H9 (cell line): ENCODE measurements at regions not wholly inside any gene's neighbourhood (a gene's known extent, or its start where the extent isn't known, plus 50 kb on each side); places are given as distances from the start of the nearest gene placed in this dataset.

Experiments
- DNase-seq: peaks from one replicate; pipeline ENCODE4 v3.0.0-alpha.2; 2017
- H2AFZ ChIP-seq: one replicate; pipeline ENCODE4 v1.6.1; 2013; ENCODE audit warnings: mild to moderate bottlenecking, low read length, control low read depth, moderate library complexity
- H2AK5ac ChIP-seq: 2 replicates; pipeline ENCODE4 v1.6.1; 2013; ENCODE audit warnings: low read length, control low read depth, mixed read lengths; ENCODE audit not compliant: insufficient read length
- H2BK120ac ChIP-seq: one replicate; pipeline ENCODE4 v1.6.1; 2013; ENCODE audit warnings: low read depth, mild to moderate bottlenecking, low read length, control low read depth, inconsistent platforms; ENCODE audit not compliant: poor library complexity, severe bottlenecking
- H2BK12ac ChIP-seq: 2 replicates; pipeline ENCODE4 v1.6.1; 2013; ENCODE audit warnings: low read length, control low read depth, mixed read lengths, low read depth; ENCODE audit not compliant: insufficient read length
- H2BK15ac ChIP-seq: 2 replicates; pipeline ENCODE4 v1.6.1; 2013; ENCODE audit warnings: low read depth, low read length, control low read depth
- H2BK20ac ChIP-seq: one replicate; pipeline ENCODE4 v1.6.1; 2013; ENCODE audit warnings: low read depth, mild to moderate bottlenecking, low read length, control low read depth, inconsistent platforms; ENCODE audit not compliant: poor library complexity, severe bottlenecking
- H2BK5ac ChIP-seq: 2 replicates; pipeline ENCODE4 v1.6.1; 2013; ENCODE audit warnings: low read length, control low read depth, mixed read lengths; ENCODE audit not compliant: insufficient read length
- H3K14ac ChIP-seq: 2 replicates; pipeline ENCODE4 v1.6.1; 2013; ENCODE audit warnings: low read length, control low read depth; ENCODE audit not compliant: insufficient read depth
- H3K18ac ChIP-seq: 2 replicates; pipeline ENCODE4 v1.6.1; 2013; ENCODE audit warnings: low read depth, mild to moderate bottlenecking, mixed read lengths, low read length, control low read depth; ENCODE audit not compliant: insufficient read length
- H3K23ac ChIP-seq: 2 replicates; pipeline ENCODE4 v1.6.1; 2013; ENCODE audit warnings: low read length, control low read depth, mixed read lengths, low read depth; ENCODE audit not compliant: insufficient read length
- H3K23me2 ChIP-seq: 2 replicates; pipeline ENCODE4 v1.6.1; 2013; ENCODE audit warnings: low read depth, mild to moderate bottlenecking, mixed read lengths, low read length, control low read depth; ENCODE audit not compliant: insufficient read length, poor library complexity, severe bottlenecking
- H3K27ac ChIP-seq: 2 replicates; pipeline ENCODE4 v1.5.1; 2013; ENCODE audit warnings: low read length, control low read depth, mixed read lengths, low read depth; ENCODE audit not compliant: insufficient read length
- H3K27me3 ChIP-seq: 2 replicates; pipeline ENCODE4 v1.6.1; 2013; ENCODE audit warnings: low read length, control low read depth, inconsistent platforms; ENCODE audit not compliant: insufficient read depth
- H3K4ac ChIP-seq: 2 replicates; pipeline ENCODE4 v1.6.1; 2013; ENCODE audit warnings: low read depth, mild to moderate bottlenecking, control low read depth, inconsistent platforms, low read length, moderate library complexity
- H3K4me1 ChIP-seq: 2 replicates; pipeline ENCODE4 v1.6.1; 2013; ENCODE audit warnings: low read length, control low read depth, inconsistent platforms; ENCODE audit not compliant: insufficient read depth
- H3K4me2 ChIP-seq: 2 replicates; pipeline ENCODE4 v1.6.1; 2013; ENCODE audit warnings: low read length, control low read depth, mixed read lengths; ENCODE audit not compliant: insufficient read length, insufficient read depth
- H3K56ac ChIP-seq: 2 replicates; pipeline ENCODE4 v1.6.1; 2013; ENCODE audit warnings: low read depth, mild to moderate bottlenecking, mixed read lengths, low read length, control low read depth; ENCODE audit not compliant: insufficient read length
- H3K79me1 ChIP-seq: 2 replicates; pipeline ENCODE4 v1.6.1; 2013; ENCODE audit warnings: low read depth, mild to moderate bottlenecking, moderate library complexity, low read length, control low read depth, inconsistent platforms; ENCODE audit not compliant: insufficient read depth, poor library complexity, severe bottlenecking
- H3K79me2 ChIP-seq: 2 replicates; pipeline ENCODE4 v1.6.1; 2013; ENCODE audit warnings: low read length, control low read depth, inconsistent platforms; ENCODE audit not compliant: insufficient read depth
- H3K9ac ChIP-seq: 2 replicates; pipeline ENCODE4 v1.6.1; 2013; ENCODE audit warnings: low read length, control low read depth, mixed read lengths; ENCODE audit not compliant: insufficient read length; ENCODE audit errors: extremely low read depth
- H3K9me3 ChIP-seq: one replicate; pipeline ENCODE4 v1.6.1; 2013; ENCODE audit warnings: low read depth, low read length, inconsistent platforms; ENCODE audit not compliant: control insufficient read depth
- H3T11ph ChIP-seq: one replicate; pipeline ENCODE4 v1.6.1; 2013; ENCODE audit warnings: mild to moderate bottlenecking, low read length, control low read depth, inconsistent platforms
- H4K20me1 ChIP-seq: one replicate; pipeline ENCODE4 v1.6.1; 2013; ENCODE audit not compliant: control insufficient read depth, insufficient read length, insufficient read depth
- H4K5ac ChIP-seq: 2 replicates; pipeline ENCODE4 v1.6.1; 2013; ENCODE audit warnings: low read depth, mild to moderate bottlenecking, mixed read lengths, low read length, control low read depth; ENCODE audit not compliant: insufficient read length
- H4K8ac ChIP-seq: replicated peaks from 2 replicates; pipeline ENCODE4 v1.6.1; 2013; ENCODE audit warnings: low read length, control low read depth, mixed read lengths, low read depth; ENCODE audit not compliant: insufficient read length
- H4K91ac ChIP-seq: 2 replicates; pipeline ENCODE4 v1.6.1; 2013; ENCODE audit warnings: low read depth, mild to moderate bottlenecking, moderate library complexity, mixed read lengths, low read length, control low read depth; ENCODE audit not compliant: insufficient read length
- H3K27ac Mint-ChIP-seq, 3 experiments: 2 replicates in 2 of 3; 3 replicates in 1 of 3; pipeline ENCODE4 v1.8.0; 2020 to 2021; ENCODE audit warnings: mixed read lengths in 3 of 3, mild to moderate bottlenecking in 1 of 3, moderate library complexity in 1 of 3
- H3K27me3 Mint-ChIP-seq: 2 replicates; pipeline ENCODE4 v1.8.0; 2021; ENCODE audit warnings: low read depth, mild to moderate bottlenecking, moderate library complexity, mixed read lengths
- H3K36me3 Mint-ChIP-seq, 3 experiments: 2 replicates in 2 of 3; 3 replicates in 1 of 3; pipeline ENCODE4 v1.8.0; 2020 to 2021; ENCODE audit warnings: low read depth in 3 of 3, mixed read lengths in 3 of 3; ENCODE audit not compliant: insufficient read depth in 1 of 3
- H3K4me1 Mint-ChIP-seq, 2 experiments: 2 replicates each; pipeline ENCODE4 v1.8.0; 2020; ENCODE audit warnings: mixed read lengths in 2 of 2
- H3K4me3 Mint-ChIP-seq, 2 experiments: 2 replicates in 1 of 2; 3 replicates in 1 of 2; pipeline ENCODE4 v1.8.0; 2020 to 2021; ENCODE audit warnings: mild to moderate bottlenecking in 2 of 2, mixed read lengths in 2 of 2, moderate library complexity in 1 of 2
- H3K9me3 Mint-ChIP-seq, 2 experiments: 2 replicates in 1 of 2; 3 replicates in 1 of 2; pipeline ENCODE4 v1.8.0; 2020; ENCODE audit warnings: mild to moderate bottlenecking in 2 of 2, mixed read lengths in 2 of 2, moderate library complexity in 1 of 2
- CTCF ChIP-seq: fragments of 200-600 bp; sonication (generic); conservative IDR thresholded peaks from 3 replicates; pipeline ENCODE4 v1.8.0; 2021; ENCODE audit warnings: antibody characterized with exemption, mild to moderate bottlenecking
- WGBS: extraction: QIAGEN DNeasy Blood & Tissue Kit; methylation state at CpG from one replicate; pipeline ENCODE4 v1.1.7; 2013; ENCODE audit warnings: missing lambda C conversion rate, low lambda C conversion rate, mixed read lengths; ENCODE audit not compliant: insufficient read length; ENCODE audit errors: extremely low coverage; 5-methylcytosine and 5-hydroxymethylcytosine counted together

- H3K36me3 Mint-ChIP-seq: no peaks in the 10 kb centered on the region
Observed at GRCh38 chr17:27389542-27390140, 66.6 kb upstream of the KSR1 start.

More at GRCh38 chr17:27389542-27390140, 66.6 kb upstream of the KSR1 start:
- H3K27ac Mint-ChIP-seq: no peak overlapping the region
- H3K4me3 Mint-ChIP-seq: no peak overlapping the region
- WGBS: no CpG with 5 or more reads among the region's 4 CpGs
- H3K23ac ChIP-seq: no peak overlapping the region
- no peaks in the 10 kb centered on the region for H3K9me3 ChIP-seq
- no peaks in the 10 kb centered on the region for H3K4me1 ChIP-seq
- no peak overlapping the region for H2BK12ac ChIP-seq
- H3K56ac ChIP-seq: no peak overlapping the region
- no peak overlapping the region for H4K8ac ChIP-seq
- no peak overlapping the region for H2BK15ac ChIP-seq
- H3K18ac ChIP-seq: no peak overlapping the region
- H3K79me1 ChIP-seq: no peaks in the 10 kb centered on the region
- no peak overlapping the region for H2BK5ac ChIP-seq
- no peak overlapping the region for H2BK20ac ChIP-seq
- H2BK120ac ChIP-seq: no peak overlapping the region
- no peak overlapping the region for H3K4me2 ChIP-seq
- TF ChIP-seq CTCF: no peak
- H2AK5ac ChIP-seq: no peak overlapping the region
- DNase-seq: no peak
- H3K79me2 ChIP-seq: no peaks in the 10 kb centered on the region
- no peak overlapping the region for H4K91ac ChIP-seq
- H4K5ac ChIP-seq: no peak overlapping the region
- H3K9me3 Mint-ChIP-seq: peaks cover 0 to 3% of the 10 kb centered on the region in 2 experiments; a peak in 2 of 5 replicates
- no peak overlapping the region for H2AFZ ChIP-seq
- H3K4ac ChIP-seq: no peak overlapping the region
- peaks cover 5% of the 10 kb centered on the region for H3K27me3 Mint-ChIP-seq
- H3K27ac ChIP-seq: no peak overlapping the region
- no peaks in the 10 kb centered on the region for H3K27me3 ChIP-seq
- H3K23me2 ChIP-seq: no peaks in the 10 kb centered on the region
- no peaks in the 10 kb centered on the region for H4K20me1 ChIP-seq
- no peaks in the 10 kb centered on the region for H3K4me1 Mint-ChIP-seq
- no peak overlapping the region for H3K14ac ChIP-seq
- no peak overlapping the region for H3K9ac ChIP-seq
- no peak overlapping the region for H3T11ph ChIP-seq
